HepG2 (cell line): ENCODE measurements at regions not wholly inside any gene's neighbourhood (a gene's known extent, or its start where the extent isn't known, plus 50 kb on each side); places are given as distances from the start of the nearest gene placed in this dataset.

Experiments used
- CTCF ChIP-seq: sonication (generic); formaldehyde crosslinking; IDR thresholded peaks from 2 replicates; pipeline ENCODE4 v1.5.0; 2020; ENCODE audit warnings: mild to moderate bottlenecking, missing genetic modification reagents, moderate library complexity
- HNRNPLL ChIP-seq: fragments of 200-400 bp; formaldehyde crosslinking; IDR thresholded peaks from 2 replicates; pipeline ENCODE4 v1.6.1; 2017; ENCODE audit warnings: mild to moderate bottlenecking, low read depth, low read length; ENCODE audit not compliant: poor library complexity, severe bottlenecking
- KMT2B ChIP-seq: IDR thresholded peaks from 2 replicates; pipeline ENCODE4 v1.6.1; 2016; ENCODE audit warnings: missing genetic modification reagents, missing compliant biosample characterization
- LRRFIP1 ChIP-seq: sonication (generic); formaldehyde crosslinking; conservative IDR thresholded peaks from 2 replicates; pipeline ENCODE4 v1.4.0; 2020; ENCODE audit warnings: missing genetic modification reagents
- U2AF2 ChIP-seq: fragments of 200-400 bp; formaldehyde crosslinking; IDR thresholded peaks from 2 replicates; pipeline ENCODE4 v1.6.1; 2017; ENCODE audit warnings: low read depth, mild to moderate bottlenecking, low read length
- ZNF503 ChIP-seq: sonication (generic); formaldehyde crosslinking; IDR thresholded peaks from 2 replicates; pipeline ENCODE4 v1.4.0; 2020; ENCODE audit warnings: missing genetic modification reagents

- TF ChIP-seq CTCF (no peak), LRRFIP1 (CRISPR knock-in tag) (no peak), U2AF2 (no peak), ZNF503 (CRISPR knock-in tag) (no peak), HNRNPLL (no peak), KMT2B (no peak)
These were observed 542.1 kb upstream of the ARRDC3 start for GRCh38 chr5:91925249-91925648.
